Dedifferentiated amniotic fluid mesenchymal stem cell (primary cell): ENCODE measurements at regions not wholly inside any gene's neighbourhood (a gene's known extent, or its start where the extent isn't known, plus 50 kb on each side); places are given as distances from the start of the nearest gene placed in this dataset.

Experiments used
- DNase-seq: peaks from one replicate; pipeline ENCODE4 v3.0.0-alpha.2; 2016; ENCODE audit errors: extremely low spot score

- no peak for DNase-seq
These were observed 203.9 kb upstream of the BLID start for GRCh38 chr11:122319691-122320620.

- no peak for DNase-seq
These were observed 203.1 kb upstream of the BLID start for GRCh38 chr11:122319085-122319484.

GRCh38 chr11:122317305-122317704 is 201.3 kb upstream of the BLID start:
- peak; percentile 38 for DNase-seq

- DNase-seq: no peak
These were observed 197.6 kb upstream of the BLID start for GRCh38 chr11:122313581-122313980.

GRCh38 chr11:122311216-122311755 is 195.3 kb upstream of the BLID start:
- DNase-seq: no peak

- no peak for DNase-seq
These were observed 194.8 kb upstream of the BLID start for GRCh38 chr11:122310766-122311165.

- DNase-seq: no peak
These were observed 193.4 kb upstream of the BLID start for GRCh38 chr11:122309262-122309925.

- DNase-seq: no peak
These were observed 192.2 kb upstream of the BLID start for GRCh38 chr11:122308226-122308625.

- no peak for DNase-seq
These were observed 191.5 kb upstream of the BLID start for GRCh38 chr11:122307476-122308035.

- DNase-seq: no peak
These were observed 190.9 kb upstream of the BLID start for GRCh38 chr11:122306831-122307391.

- no peak for DNase-seq
These were observed 189.7 kb upstream of the BLID start for GRCh38 chr11:122305426-122306320.

- DNase-seq: no peak
These were observed 189.0 kb upstream of the BLID start for GRCh38 chr11:122304973-122305372.

GRCh38 chr11:122304306-122304705 is 188.3 kb upstream of the BLID start:
- no peak for DNase-seq

GRCh38 chr11:122294041-122294440 is 178.0 kb upstream of the BLID start:
- no peak for DNase-seq

- DNase-seq: no peak
These were observed 177.4 kb upstream of the BLID start for GRCh38 chr11:122293296-122294023.

- DNase-seq: no peak
These were observed 171.4 kb upstream of the BLID start for GRCh38 chr11:122287401-122287800.

- DNase-seq: no peak
These were observed 169.3 kb upstream of the BLID start for GRCh38 chr11:122285070-122285988.

- no peak for DNase-seq
These were observed 164.9 kb upstream of the BLID start for GRCh38 chr11:122280870-122281269.

- no peak for DNase-seq
These were observed 163.2 kb upstream of the BLID start for GRCh38 chr11:122279194-122279593.
